Thyroid gland (tissue), 4 donors: ENCODE measurements at regions not wholly inside any gene's neighbourhood (a gene's known extent, or its start where the extent isn't known, plus 50 kb on each side); places are given as distances from the start of the nearest gene placed in this dataset.

Experiments
- POLR2A ChIP-seq, 2 donors: fragments of 450-650 bp; IDR thresholded peaks; one replicate each; pipeline ENCODE4 v1.6.1; 2017; ENCODE audit warnings: antibody characterized with exemption in 2 of 2, mild to moderate bottlenecking in 2 of 2, moderate library complexity in 1 of 2
- TF ChIP-seq, protein P1 (sequence below), 6 experiments: fragments of 200-600 bp in 3 of 6; fragments of 450-650 bp in 3 of 6; sonication (generic) in 3 of 6; IDR thresholded peaks; one replicate each; pipeline ENCODE4 v1.5.1; 2016 to 2019; ENCODE audit warnings: antibody characterized with exemption in 6 of 6, mild to moderate bottlenecking in 2 of 6, inconsistent platforms in 1 of 6, moderate library complexity in 1 of 6

DNA sequence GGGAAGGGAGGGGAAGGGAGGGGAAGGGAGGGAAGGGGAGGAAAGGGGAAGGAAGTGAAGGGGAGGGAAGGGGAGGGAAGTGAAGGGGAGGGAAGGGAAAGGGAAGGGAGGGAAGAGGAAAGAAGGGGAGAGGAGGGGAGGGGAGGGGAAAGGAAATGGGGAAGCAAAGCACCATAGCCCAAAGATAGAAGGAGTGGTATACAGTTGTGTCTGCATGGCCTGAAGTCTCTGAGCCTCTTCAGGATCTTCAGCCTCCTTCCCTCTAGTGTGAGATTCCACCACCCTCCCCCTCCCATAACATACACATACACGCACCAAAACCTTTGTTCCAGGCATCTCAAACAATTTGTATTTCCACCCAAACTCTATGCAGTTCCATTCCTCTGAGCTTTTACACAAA lies 96.2 kb upstream of the SERP2 start:
- no peak for TF ChIP-seq POLR2A (IDR thresholded peaks at IDR 0.05)
- TF ChIP-seq, protein P1, sequence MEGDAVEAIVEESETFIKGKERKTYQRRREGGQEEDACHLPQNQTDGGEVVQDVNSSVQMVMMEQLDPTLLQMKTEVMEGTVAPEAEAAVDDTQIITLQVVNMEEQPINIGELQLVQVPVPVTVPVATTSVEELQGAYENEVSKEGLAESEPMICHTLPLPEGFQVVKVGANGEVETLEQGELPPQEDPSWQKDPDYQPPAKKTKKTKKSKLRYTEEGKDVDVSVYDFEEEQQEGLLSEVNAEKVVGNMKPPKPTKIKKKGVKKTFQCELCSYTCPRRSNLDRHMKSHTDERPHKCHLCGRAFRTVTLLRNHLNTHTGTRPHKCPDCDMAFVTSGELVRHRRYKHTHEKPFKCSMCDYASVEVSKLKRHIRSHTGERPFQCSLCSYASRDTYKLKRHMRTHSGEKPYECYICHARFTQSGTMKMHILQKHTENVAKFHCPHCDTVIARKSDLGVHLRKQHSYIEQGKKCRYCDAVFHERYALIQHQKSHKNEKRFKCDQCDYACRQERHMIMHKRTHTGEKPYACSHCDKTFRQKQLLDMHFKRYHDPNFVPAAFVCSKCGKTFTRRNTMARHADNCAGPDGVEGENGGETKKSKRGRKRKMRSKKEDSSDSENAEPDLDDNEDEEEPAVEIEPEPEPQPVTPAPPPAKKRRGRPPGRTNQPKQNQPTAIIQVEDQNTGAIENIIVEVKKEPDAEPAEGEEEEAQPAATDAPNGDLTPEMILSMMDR (IDR thresholded peaks at IDR 0.05) = no peak
